ENCODE measurements at regions not wholly inside any gene's neighbourhood (a gene's known extent, or its start where the extent isn't known, plus 50 kb on each side); places are given as distances from the start of the nearest gene placed in this dataset.

DNA sequence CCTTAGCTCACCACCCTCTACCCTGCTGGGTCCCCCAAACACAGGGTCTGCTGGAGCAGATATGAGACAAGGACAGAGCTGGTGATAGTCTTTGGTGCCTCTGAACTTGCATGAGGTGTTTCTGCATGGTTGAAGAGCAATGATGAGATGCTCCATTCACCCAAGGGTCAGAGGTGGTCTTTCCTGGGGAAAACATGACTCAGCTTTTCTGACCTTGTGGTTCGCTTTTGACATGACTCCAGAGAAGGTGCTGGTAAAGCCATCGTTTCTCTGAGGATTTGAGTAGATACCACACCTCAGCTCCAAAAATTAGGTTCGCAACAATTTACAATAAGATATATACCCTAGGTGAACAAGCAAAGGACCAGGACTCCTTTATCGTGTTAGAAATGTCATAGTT lies 304.8 kb downstream of the DHX35 start:
- TF ChIP-seq, protein P1, sequence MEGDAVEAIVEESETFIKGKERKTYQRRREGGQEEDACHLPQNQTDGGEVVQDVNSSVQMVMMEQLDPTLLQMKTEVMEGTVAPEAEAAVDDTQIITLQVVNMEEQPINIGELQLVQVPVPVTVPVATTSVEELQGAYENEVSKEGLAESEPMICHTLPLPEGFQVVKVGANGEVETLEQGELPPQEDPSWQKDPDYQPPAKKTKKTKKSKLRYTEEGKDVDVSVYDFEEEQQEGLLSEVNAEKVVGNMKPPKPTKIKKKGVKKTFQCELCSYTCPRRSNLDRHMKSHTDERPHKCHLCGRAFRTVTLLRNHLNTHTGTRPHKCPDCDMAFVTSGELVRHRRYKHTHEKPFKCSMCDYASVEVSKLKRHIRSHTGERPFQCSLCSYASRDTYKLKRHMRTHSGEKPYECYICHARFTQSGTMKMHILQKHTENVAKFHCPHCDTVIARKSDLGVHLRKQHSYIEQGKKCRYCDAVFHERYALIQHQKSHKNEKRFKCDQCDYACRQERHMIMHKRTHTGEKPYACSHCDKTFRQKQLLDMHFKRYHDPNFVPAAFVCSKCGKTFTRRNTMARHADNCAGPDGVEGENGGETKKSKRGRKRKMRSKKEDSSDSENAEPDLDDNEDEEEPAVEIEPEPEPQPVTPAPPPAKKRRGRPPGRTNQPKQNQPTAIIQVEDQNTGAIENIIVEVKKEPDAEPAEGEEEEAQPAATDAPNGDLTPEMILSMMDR (conservative IDR thresholded peaks at IDR 0.05; ENCODE audit: low read depth, low read length): no peak
- TF ChIP-seq EZH2 (IDR thresholded peaks at IDR 0.05; ENCODE audit: low read length, unreplicated experiment) (no peak), EZH2phosphoT487 (IDR thresholded peaks at IDR 0.05; ENCODE audit: borderline replicate concordance, low read length) (no peak)
